Neural progenitor cell (in vitro differentiated cells): ENCODE measurements at regions not wholly inside any gene's neighbourhood (a gene's known extent, or its start where the extent isn't known, plus 50 kb on each side); places are given as distances from the start of the nearest gene placed in this dataset.

Experiments
- EZH2 ChIP-seq: fragments of 200-600 bp; sonication (generic); IDR thresholded peaks from 2 replicates; pipeline ENCODE4 v1.6.1; 2017; ENCODE audit warnings: antibody characterized with exemption, mild to moderate bottlenecking, moderate library complexity
- TF ChIP-seq, protein P1 (sequence below): fragments of 200-600 bp; sonication (generic); IDR thresholded peaks from 2 replicates; pipeline ENCODE4 v1.5.1; 2017; ENCODE audit warnings: antibody characterized with exemption, mild to moderate bottlenecking

GRCh38 chr15:46301291-46301690 lies 666.5 kb downstream of the SQOR start:
- TF ChIP-seq, protein P1, sequence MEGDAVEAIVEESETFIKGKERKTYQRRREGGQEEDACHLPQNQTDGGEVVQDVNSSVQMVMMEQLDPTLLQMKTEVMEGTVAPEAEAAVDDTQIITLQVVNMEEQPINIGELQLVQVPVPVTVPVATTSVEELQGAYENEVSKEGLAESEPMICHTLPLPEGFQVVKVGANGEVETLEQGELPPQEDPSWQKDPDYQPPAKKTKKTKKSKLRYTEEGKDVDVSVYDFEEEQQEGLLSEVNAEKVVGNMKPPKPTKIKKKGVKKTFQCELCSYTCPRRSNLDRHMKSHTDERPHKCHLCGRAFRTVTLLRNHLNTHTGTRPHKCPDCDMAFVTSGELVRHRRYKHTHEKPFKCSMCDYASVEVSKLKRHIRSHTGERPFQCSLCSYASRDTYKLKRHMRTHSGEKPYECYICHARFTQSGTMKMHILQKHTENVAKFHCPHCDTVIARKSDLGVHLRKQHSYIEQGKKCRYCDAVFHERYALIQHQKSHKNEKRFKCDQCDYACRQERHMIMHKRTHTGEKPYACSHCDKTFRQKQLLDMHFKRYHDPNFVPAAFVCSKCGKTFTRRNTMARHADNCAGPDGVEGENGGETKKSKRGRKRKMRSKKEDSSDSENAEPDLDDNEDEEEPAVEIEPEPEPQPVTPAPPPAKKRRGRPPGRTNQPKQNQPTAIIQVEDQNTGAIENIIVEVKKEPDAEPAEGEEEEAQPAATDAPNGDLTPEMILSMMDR = no peak
- TF ChIP-seq EZH2 = no peak
